ENCODE measurements at regions not wholly inside any gene's neighbourhood (a gene's known extent, or its start where the extent isn't known, plus 50 kb on each side); places are given as distances from the start of the nearest gene placed in this dataset.

- no TSS peak for BruUV-seq (replicated peaks)
- DNase-seq (no peak), ATAC-seq (ENCODE audit: low read depth) (no peak)
- Histone ChIP-seq H2BK5ac (ENCODE audit: low read depth, low read length, poor library complexity, severe bottlenecking) (no peak overlapping the region), H3K36me3 (ENCODE audit: control insufficient read depth, insufficient read depth, low read length) (no peaks in the 10 kb centered on the region), H4K20me1 (ENCODE audit: insufficient read depth, low read length) (no peaks in the 10 kb centered on the region), H2AFZ (replicated peaks; ENCODE audit: low read length, poor library complexity) (no peak overlapping the region), H3K23ac (ENCODE audit: low read depth, low read length) (no peak overlapping the region), H3K9ac (ENCODE audit: low read depth, low read length) (no peak overlapping the region), H3K4ac (ENCODE audit: low read depth, low read length) (no peak overlapping the region), H4K91ac (ENCODE audit: insufficient read depth, low read depth, low read length) (no peak overlapping the region), H3K27ac (ENCODE audit: insufficient read depth, low read length) (no peak overlapping the region), H3K4me3 (ENCODE audit: insufficient read depth, low read depth, low read length) (no peak overlapping the region), H3K14ac (replicated peaks; ENCODE audit: low read depth, low read length) (no peak overlapping the region), H3K4me1 (ENCODE audit: control insufficient read depth, insufficient read depth, low read length) (no peaks in the 10 kb centered on the region), H3K79me1 (ENCODE audit: low read depth in 1 of 2, low read length in 2 of 2) (no peaks in the 10 kb centered on the region), H2BK20ac (ENCODE audit: low read depth, low read length) (no peak overlapping the region), H4K8ac (ENCODE audit: low read depth in 2 of 2, low read length in 2 of 2) (no peak overlapping the region), H2BK15ac (ENCODE audit: low read depth, low read length) (no peak overlapping the region), H2AK9ac (replicated peaks; ENCODE audit: low read depth, low read length, poor library complexity) (no peak overlapping the region), H2AK5ac (ENCODE audit: low read depth, low read length) (no peak overlapping the region), H3K56ac (ENCODE audit: extremely low read depth, insufficient read depth, low read length) (no peak overlapping the region), H3K4me2 (ENCODE audit: low read depth, low read length) (no peak overlapping the region), H3K9me3 (ENCODE audit: control insufficient read depth, insufficient read depth, low read length) (no peaks in the 10 kb centered on the region), H4K5ac (ENCODE audit: low read depth, low read length) (no peak overlapping the region), H3K27me3 (ENCODE audit: control insufficient read depth, insufficient read depth, low read length) (no peaks in the 10 kb centered on the region), H3K9me1 (ENCODE audit: insufficient read depth, low read length) (no peaks in the 10 kb centered on the region), H2BK120ac (ENCODE audit: low read depth, low read length) (no peak overlapping the region), H3K18ac (ENCODE audit: low read depth, low read length) (no peak overlapping the region)
- no peak for TF ChIP-seq MAZ (IDR thresholded peaks at IDR 0.05; ENCODE audit: borderline replicate concordance, low read depth, low read length)
- no peak for TF ChIP-seq MXI1 (IDR thresholded peaks at IDR 0.05; ENCODE audit: borderline replicate concordance, low read depth, low read length)
- TF ChIP-seq NFE2L2 (IDR thresholded peaks at IDR 0.05; ENCODE audit: low read depth, low read length) = no peak
- in situ Hi-C loops (cut with MboI; ENCODE audit: low sequenced_read_pairs) = no loop called here
- dilution Hi-C loops (cut with HindIII; ENCODE audit: low sequenced_read_pairs, unreplicated experiment) = no loop called here
- ChIA-PET CTCF (no interaction called here), POLR2A (ENCODE audit: unreplicated experiment) (no interaction called here)
- WGBS, 2 experiments (ENCODE audit: extremely low coverage in 2 of 2, insufficient read length in 1 of 2) = no CpG with 5 or more reads among the region's 8 CpGs
- intact Hi-C loops (cut with micrococcal nuclease) = no loop called here
Measured at GRCh38 chr10:62907470-62908212, 91.5 kb upstream of the EGR2 start.

Measured in IMR-90 (cell line).